GM18502 (cell line): ENCODE measurements at regions not wholly inside any gene's neighbourhood (a gene's known extent, or its start where the extent isn't known, plus 50 kb on each side); places are given as distances from the start of the nearest gene placed in this dataset.
"Not testable (repeated sequence)": the region's sequence is repeated elsewhere in the genome, so short reads cannot be mapped to it uniquely, and the experiment has no call there.

Experiments
- ATAC-seq: cut with Tn5 transposase; IDR thresholded peaks from one replicate; pipeline ENCODE4 v1.9.1; 2021; ENCODE audit warnings: mild to moderate bottlenecking; ENCODE audit not compliant: unreplicated experiment, poor library complexity

- not testable (repeated sequence) for ATAC-seq
Measured at GRCh38 chr1:149274493-149274892, 171.1 kb upstream of the NBPF9 start.

- not testable (repeated sequence) for ATAC-seq
Measured at GRCh38 chr1:149275802-149276201, 172.5 kb upstream of the NBPF9 start.

GRCh38 chr1:149276496-149276895 is 173.1 kb upstream of the NBPF9 start:
- not testable (repeated sequence) for ATAC-seq

GRCh38 chr1:149278156-149278555 is 174.8 kb upstream of the NBPF9 start:
- not testable (repeated sequence) for ATAC-seq

GRCh38 chr1:149279015-149279414 is 175.7 kb upstream of the NBPF9 start:
- not testable (repeated sequence) for ATAC-seq

GRCh38 chr1:149279512-149279911 is 176.2 kb upstream of the NBPF9 start:
- ATAC-seq, result not testable (repeated sequence)

- not testable (repeated sequence) for ATAC-seq
Measured at GRCh38 chr1:149284773-149285172, 181.4 kb upstream of the NBPF9 start.

GRCh38 chr1:149285205-149285604 is 181.9 kb upstream of the NBPF9 start:
- not testable (repeated sequence) for ATAC-seq

- ATAC-seq, result not testable (repeated sequence)
Measured at GRCh38 chr1:149285638-149286037, 182.3 kb upstream of the NBPF9 start.

GRCh38 chr1:149288580-149288979 is 185.2 kb upstream of the NBPF9 start:
- not testable (repeated sequence) for ATAC-seq

- ATAC-seq, result not testable (repeated sequence)
Measured at GRCh38 chr1:149300478-149301218, 174.2 kb upstream of the NBPF19 start.

GRCh38 chr1:149301282-149301681 is 173.6 kb upstream of the NBPF19 start:
- ATAC-seq, result not testable (repeated sequence)

- ATAC-seq, result not testable (repeated sequence)
Measured at GRCh38 chr1:149304796-149305195, 170.0 kb upstream of the NBPF19 start.

GRCh38 chr1:149307640-149308039 is 167.2 kb upstream of the NBPF19 start:
- not testable (repeated sequence) for ATAC-seq

- ATAC-seq, result not testable (repeated sequence)
Measured at GRCh38 chr1:149314921-149315320, 159.9 kb upstream of the NBPF19 start.

- not testable (repeated sequence) for ATAC-seq
Measured at GRCh38 chr1:149320971-149321731, 153.7 kb upstream of the NBPF19 start.

GRCh38 chr1:149321732-149322016 is 153.2 kb upstream of the NBPF19 start:
- not testable (repeated sequence) for ATAC-seq

GRCh38 chr1:149330081-149330335 is 144.8 kb upstream of the NBPF19 start:
- not testable (repeated sequence) for ATAC-seq

- not testable (repeated sequence) for ATAC-seq
Measured at GRCh38 chr1:149336082-149336481, 138.8 kb upstream of the NBPF19 start.

- ATAC-seq, result not testable (repeated sequence)
Measured at GRCh38 chr1:149338221-149338691, 136.6 kb upstream of the NBPF19 start.

- ATAC-seq, result not testable (repeated sequence)
Measured at GRCh38 chr1:149338698-149339097, 136.1 kb upstream of the NBPF19 start.

GRCh38 chr1:149349448-149349847 is 125.4 kb upstream of the NBPF19 start:
- ATAC-seq, result not testable (repeated sequence)
